IMR-90 (cell line): ENCODE measurements at regions not wholly inside any gene's neighbourhood (a gene's known extent, or its start where the extent isn't known, plus 50 kb on each side); places are given as distances from the start of the nearest gene placed in this dataset.

Source experiments
- ATAC-seq: fragments of 200-7000 bp; cut with Tn5 transposase; 2 replicates; pipeline ENCODE4 v1.9.1; 2020; ENCODE audit warnings: low read depth, mild to moderate bottlenecking, moderate library complexity
- BruUV-seq: library from RNA; stranded (reverse); fragments of 400-500 nt; replicated peaks from 2 replicates; lab custom pipeline; 2021; lab: Mats Ljungman, UMichigan
- CTCF ChIA-PET: fragments of 300-600 bp; formaldehyde crosslinking; extraction: SDS; loops from one replicate; lab custom pipeline; 2021; ENCODE audit warnings: antibody characterized with exemption; lab: Yijun Ruan, JAX
- POLR2A ChIA-PET: fragments of 300-600 bp; sonication (Branson Sonifier 250); formaldehyde crosslinking; loops from one replicate; lab custom pipeline; 2022; ENCODE audit warnings: antibody characterized with exemption; ENCODE audit not compliant: unreplicated experiment; lab: Charles Lee
- DNase-seq: peaks from one replicate; pipeline ENCODE4 v3.0.0; 2013
- H2AFZ ChIP-seq: replicated peaks from 2 replicates; pipeline ENCODE3; 2013; ENCODE audit warnings: low read length, mild to moderate bottlenecking; ENCODE audit not compliant: poor library complexity
- H2AK5ac ChIP-seq: 2 replicates; pipeline ENCODE4 v1.6.1; 2013; ENCODE audit warnings: low read depth, low read length, inconsistent platforms
- H2AK9ac ChIP-seq: replicated peaks from 2 replicates; pipeline ENCODE3; 2013; ENCODE audit warnings: mild to moderate bottlenecking, low read depth, low read length, moderate library complexity; ENCODE audit not compliant: poor library complexity
- H2BK120ac ChIP-seq: 2 replicates; pipeline ENCODE4 v1.6.1; 2013; ENCODE audit warnings: low read depth, low read length, inconsistent platforms
- H2BK15ac ChIP-seq: 3 replicates; pipeline ENCODE4 v1.6.1; 2013; ENCODE audit warnings: low read depth, low read length, inconsistent platforms
- H2BK20ac ChIP-seq: 2 replicates; pipeline ENCODE4 v1.6.1; 2013; ENCODE audit warnings: low read depth, mild to moderate bottlenecking, inconsistent platforms, low read length, moderate library complexity
- H2BK5ac ChIP-seq: 2 replicates; pipeline ENCODE4 v1.6.1; 2013; ENCODE audit warnings: mild to moderate bottlenecking, low read depth, low read length, inconsistent platforms; ENCODE audit not compliant: poor library complexity, severe bottlenecking
- H3K14ac ChIP-seq: replicated peaks from 2 replicates; pipeline ENCODE4 v1.6.1; 2013; ENCODE audit warnings: low read depth, low read length, inconsistent platforms
- H3K18ac ChIP-seq: 2 replicates; pipeline ENCODE4 v1.6.1; 2013; ENCODE audit warnings: low read depth, low read length, control low read depth
- H3K23ac ChIP-seq: 2 replicates; pipeline ENCODE4 v1.6.1; 2013; ENCODE audit warnings: low read depth, low read length, inconsistent platforms
- H3K27ac ChIP-seq: 2 replicates; pipeline ENCODE4 v1.5.1; 2013; ENCODE audit warnings: mild to moderate bottlenecking, control low read depth, low read length; ENCODE audit not compliant: insufficient read depth
- H3K27me3 ChIP-seq: 2 replicates; pipeline ENCODE4 v1.6.1; 2013; ENCODE audit warnings: low read length; ENCODE audit not compliant: control insufficient read depth, insufficient read depth
- H3K36me3 ChIP-seq: 2 replicates; pipeline ENCODE4 v1.6.1; 2013; ENCODE audit warnings: low read length, mixed read lengths; ENCODE audit not compliant: control insufficient read depth, insufficient read depth
- H3K4ac ChIP-seq: 2 replicates; pipeline ENCODE4 v1.6.1; 2013; ENCODE audit warnings: low read depth, low read length, inconsistent platforms
- H3K4me1 ChIP-seq: 2 replicates; pipeline ENCODE4 v1.6.1; 2013; ENCODE audit warnings: low read length, mixed read lengths; ENCODE audit not compliant: control insufficient read depth, insufficient read depth
- H3K4me2 ChIP-seq: 2 replicates; pipeline ENCODE4 v1.6.1; 2013; ENCODE audit warnings: low read depth, mild to moderate bottlenecking, control low read depth, low read length, moderate library complexity
- H3K4me3 ChIP-seq: 2 replicates; pipeline ENCODE4 v1.5.1; 2013; ENCODE audit warnings: low read depth, mild to moderate bottlenecking, control low read depth, low read length, moderate library complexity; ENCODE audit not compliant: insufficient read depth
- H3K56ac ChIP-seq: 2 replicates; pipeline ENCODE4 v1.6.1; 2013; ENCODE audit warnings: low read length, inconsistent platforms; ENCODE audit not compliant: insufficient read depth; ENCODE audit errors: extremely low read depth
- H3K79me1 ChIP-seq, 2 experiments: 2 replicates each; pipeline ENCODE4 v1.6.1; 2013; ENCODE audit warnings: low read length in 2 of 2, inconsistent platforms in 1 of 2, low read depth in 1 of 2
- H3K9ac ChIP-seq: 2 replicates; pipeline ENCODE4 v1.6.1; 2013; ENCODE audit warnings: low read depth, low read length, control low read depth
- H3K9me1 ChIP-seq: 2 replicates; pipeline ENCODE4 v1.6.1; 2013; ENCODE audit warnings: low read length, inconsistent platforms; ENCODE audit not compliant: insufficient read depth
- H3K9me3 ChIP-seq: 2 replicates; pipeline ENCODE4 v1.6.1; 2013; ENCODE audit warnings: low read length; ENCODE audit not compliant: control insufficient read depth, insufficient read depth
- H4K20me1 ChIP-seq: 2 replicates; pipeline ENCODE4 v1.6.1; 2013; ENCODE audit warnings: low read length, inconsistent platforms; ENCODE audit not compliant: insufficient read depth
- H4K5ac ChIP-seq: 2 replicates; pipeline ENCODE4 v1.6.1; 2013; ENCODE audit warnings: mild to moderate bottlenecking, low read depth, low read length, control low read depth
- H4K8ac ChIP-seq, 2 experiments: 2 replicates each; pipeline ENCODE4 v1.6.1; 2013; ENCODE audit warnings: low read depth in 2 of 2, low read length in 2 of 2, control low read depth in 1 of 2, inconsistent platforms in 1 of 2
- H4K91ac ChIP-seq: 2 replicates; pipeline ENCODE4 v1.6.1; 2013; ENCODE audit warnings: low read depth, low read length, inconsistent platforms; ENCODE audit not compliant: insufficient read depth
- BHLHE40 ChIP-seq: fragments of 150-350 bp; IDR thresholded peaks from 2 replicates; pipeline ENCODE4 v1.6.1; 2016; ENCODE audit warnings: mild to moderate bottlenecking, low read depth, low read length
- CEBPB ChIP-seq: IDR thresholded peaks from 2 replicates; pipeline ENCODE4 v1.6.1; 2012; ENCODE audit warnings: low read depth, low read length, improper control_type of control experiment
- CHD1 ChIP-seq: IDR thresholded peaks from 2 replicates; pipeline ENCODE4 v1.6.1; 2012; ENCODE audit warnings: low read depth, low read length, improper control_type of control experiment
- CTCF ChIP-seq: conservative IDR thresholded peaks from 2 replicates; pipeline ENCODE4 v1.5.1; 2012; ENCODE audit warnings: mild to moderate bottlenecking, low read depth, low read length, improper control_type of control experiment
- ELK1 ChIP-seq: fragments of 150-350 bp; IDR thresholded peaks from 2 replicates; pipeline ENCODE4 v1.6.1; 2016; ENCODE audit warnings: low read depth, mild to moderate bottlenecking, low read length, moderate library complexity, borderline replicate concordance
- FOS ChIP-seq: fragments of 150-350 bp; IDR thresholded peaks from 2 replicates; pipeline ENCODE4 v1.6.1; 2016; ENCODE audit warnings: low read depth, low read length
- MAFK ChIP-seq: IDR thresholded peaks from 2 replicates; pipeline ENCODE4 v1.6.1; 2012; ENCODE audit warnings: low read depth, low read length, improper control_type of control experiment
- MAZ ChIP-seq: IDR thresholded peaks from 2 replicates; pipeline ENCODE4 v1.6.1; 2012; ENCODE audit warnings: low read depth, mild to moderate bottlenecking, low read length, improper control_type of control experiment, moderate library complexity, borderline replicate concordance
- MXI1 ChIP-seq: IDR thresholded peaks from 2 replicates; pipeline ENCODE4 v1.6.1; 2012; ENCODE audit warnings: low read depth, mild to moderate bottlenecking, low read length, moderate library complexity, borderline replicate concordance
- NFE2L2 ChIP-seq: fragments of 150-350 bp; IDR thresholded peaks from 2 replicates; pipeline ENCODE4 v1.6.1; 2016; ENCODE audit warnings: low read depth, mild to moderate bottlenecking, low read length
- POLR2A ChIP-seq: IDR thresholded peaks from 2 replicates; pipeline ENCODE4 v1.6.1; 2012; ENCODE audit warnings: mild to moderate bottlenecking, low read depth, low read length
- RAD21 ChIP-seq: IDR thresholded peaks from 2 replicates; pipeline ENCODE4 v1.6.1; 2012; ENCODE audit warnings: low read length, improper control_type of control experiment
- RCOR1 ChIP-seq: IDR thresholded peaks from 2 replicates; pipeline ENCODE4 v1.6.1; 2012; ENCODE audit warnings: mild to moderate bottlenecking, low read length, improper control_type of control experiment; ENCODE audit not compliant: insufficient replicate concordance
- RFX5 ChIP-seq: IDR thresholded peaks from 2 replicates; pipeline ENCODE4 v1.8.0; 2012; ENCODE audit warnings: low read depth, mild to moderate bottlenecking, low read length, moderate library complexity
- SMC3 ChIP-seq: fragments of 150-350 bp; IDR thresholded peaks from 2 replicates; pipeline ENCODE4 v1.6.1; 2016; ENCODE audit warnings: low read depth, mild to moderate bottlenecking, antibody characterized with exemption, low read length, moderate library complexity
- USF2 ChIP-seq: fragments of 150-350 bp; IDR thresholded peaks from 2 replicates; pipeline ENCODE4 v1.6.1; 2017; ENCODE audit warnings: mild to moderate bottlenecking, antibody characterized with exemption, low read length, low read depth
- WGBS, 2 experiments: methylation state at CpG; one replicate each; pipeline versions ENCODE4 v1.1.5 to v1.1.7; 2013; ENCODE audit warnings: missing lambda C conversion rate in 2 of 2; ENCODE audit not compliant: insufficient read length in 1 of 2; ENCODE audit errors: extremely low coverage in 2 of 2; 5-methylcytosine and 5-hydroxymethylcytosine counted together
- dilution Hi-C: fragments of 300-500 bp; cut with HindIII; formaldehyde crosslinking; loops from one replicate; pipeline ENCODE4 v1.14.3; 2018; ENCODE audit warnings: low sequenced_read_pairs; ENCODE audit not compliant: unreplicated experiment
- in situ Hi-C: fragments of 300-500 bp; cut with MboI; formaldehyde crosslinking; loops from 3 replicates; pipeline ENCODE4 v1.14.3; 2019; ENCODE audit warnings: low sequenced_read_pairs, inconsistent platforms, mixed read lengths
- intact Hi-C: fragments of 100-400 bp; cut with micrococcal nuclease; formaldehyde crosslinking; loops from 2 replicates; pipeline ENCODE4 v1.10.0; 2022

- no peak overlapping the region for H3K4me3 ChIP-seq
- peak overlapping the region; percentile 28 for H2AFZ ChIP-seq
- no peak overlapping the region for H2BK15ac ChIP-seq
- no peaks in the 10 kb centered on the region for H3K36me3 ChIP-seq
- no peak overlapping the region for H3K9ac ChIP-seq
- H4K20me1 ChIP-seq, result no peaks in the 10 kb centered on the region
- no peak overlapping the region for H4K91ac ChIP-seq
- no peaks in the 10 kb centered on the region for H3K4me1 ChIP-seq
- H3K18ac ChIP-seq, result no peak overlapping the region
- no peaks in the 10 kb centered on the region for H3K79me1 ChIP-seq
- H3K4me2 ChIP-seq, result no peak overlapping the region
- DNase-seq (no peak), ATAC-seq (no peak)
- H2BK120ac ChIP-seq, result no peak overlapping the region
- in situ Hi-C loops (no loop called here), intact Hi-C loops (no loop called here), dilution Hi-C loops (no loop called here)
- ChIA-PET CTCF (no interaction called here), POLR2A (no interaction called here)
- H2BK20ac ChIP-seq, result no peak overlapping the region
- H3K23ac ChIP-seq, result no peak overlapping the region
- H3K56ac ChIP-seq, result no peak overlapping the region
- H2AK9ac ChIP-seq, result no peak overlapping the region
- peaks cover 36% of the 10 kb centered on the region for H3K27me3 ChIP-seq
- TF ChIP-seq RFX5, result no peak
- no peak for TF ChIP-seq CEBPB
- TF ChIP-seq ELK1, result no peak
- no peak for TF ChIP-seq POLR2A
- TF ChIP-seq FOS, result no peak
- no peak for TF ChIP-seq SMC3
- no peak for TF ChIP-seq CTCF
- TF ChIP-seq USF2, result no peak
- no peak for TF ChIP-seq MXI1
- TF ChIP-seq RCOR1, result no peak
- TF ChIP-seq NFE2L2, result no peak
- TF ChIP-seq MAFK, result no peak
- TF ChIP-seq RAD21, result no peak
- no peak for TF ChIP-seq BHLHE40
- no peak for TF ChIP-seq CHD1
- no peak for TF ChIP-seq MAZ
- no peak overlapping the region for H3K14ac ChIP-seq
- no TSS peak for BruUV-seq
- H3K4ac ChIP-seq, result no peak overlapping the region
- H3K27ac ChIP-seq, result no peak overlapping the region
- 76% methylated on average over 2 of the region's 6 CpGs; no CpG with 5 or more reads in 1 of the 2 experiments for WGBS, 2 experiments
- no peak overlapping the region for H2BK5ac ChIP-seq
- no peaks in the 10 kb centered on the region for H3K9me3 ChIP-seq
- H2AK5ac ChIP-seq, result no peak overlapping the region
- H3K9me1 ChIP-seq, result no peaks in the 10 kb centered on the region
- H4K5ac ChIP-seq, result no peak overlapping the region
- H4K8ac ChIP-seq, result no peak overlapping the region
Observed at GRCh38 chrX:69299285-69299684, 134.0 kb upstream of the PJA1 start.
